Sigmoid colon (tissue), 6 donors: ENCODE measurements at regions not wholly inside any gene's neighbourhood (a gene's known extent, or its start where the extent isn't known, plus 50 kb on each side); places are given as distances from the start of the nearest gene placed in this dataset.

Source experiments
- DNase-seq: peaks from one replicate; pipeline ENCODE4 v3.0.0-alpha.2; 2019
- H3K27ac ChIP-seq, 4 donors: fragments of 200-600 bp; sonication (generic); one replicate each; pipeline ENCODE4 v1.5.1; 2016 to 2019; ENCODE audit warnings: mild to moderate bottlenecking in 1 of 4
- H3K27me3 ChIP-seq, 3 donors: fragments of 200-600 bp; sonication (generic); one replicate each; pipeline ENCODE4 v1.5.1; 2019; ENCODE audit warnings: mild to moderate bottlenecking in 1 of 3
- H3K36me3 ChIP-seq, 4 donors: fragments of 200-600 bp; sonication (generic); one replicate each; pipeline ENCODE4 v1.5.1; 2016 to 2019
- H3K4me1 ChIP-seq, 4 donors: fragments of 200-600 bp; sonication (generic); one replicate each; pipeline ENCODE4 v1.5.1; 2017 to 2019
- H3K4me3 ChIP-seq, 4 donors: fragments of 200-600 bp; sonication (generic); one replicate each; pipeline ENCODE4 v1.5.1; 2017 to 2019; ENCODE audit warnings: mild to moderate bottlenecking in 2 of 4, moderate library complexity in 1 of 4
- H3K9me3 ChIP-seq, 4 donors: fragments of 200-600 bp in 3 of 4; sonication (generic) in 3 of 4; one replicate each; pipeline versions ENCODE4 v1.5.1 to v1.6.1; 2013 to 2019
- EP300 ChIP-seq, 4 donors: sonication (generic); formaldehyde crosslinking; IDR thresholded peaks; one replicate each; pipeline ENCODE4 v1.6.1; 2017; ENCODE audit warnings: antibody characterized with exemption in 4 of 4
- POLR2A ChIP-seq, 2 donors: fragments of 450-650 bp; IDR thresholded peaks; one replicate each; pipeline ENCODE4 v1.6.1; 2016; ENCODE audit warnings: antibody characterized with exemption in 2 of 2, mild to moderate bottlenecking in 2 of 2, moderate library complexity in 2 of 2
- POLR2AphosphoS5 ChIP-seq, 4 donors: sonication (generic); formaldehyde crosslinking; IDR thresholded peaks; one replicate each; pipeline ENCODE4 v1.6.1; 2017; ENCODE audit warnings: antibody characterized with exemption in 4 of 4
- WGBS, 2 donors: extraction: QIAGEN DNeasy Blood & Tissue Kit; methylation state at CpG; one replicate each; pipeline ENCODE4 v1.1.7; 2013; 5-methylcytosine and 5-hydroxymethylcytosine counted together
- intact Hi-C: fragments of 100-400 bp; cut with DNase I; formaldehyde crosslinking; loops from one replicate; pipeline ENCODE4 v1.15.1; 2023
- TF ChIP-seq, protein P1 (sequence below), 4 experiments: fragments of 450-650 bp in 3 of 4; fragments of 200-600 bp in 1 of 4; IDR thresholded peaks; one replicate each; pipeline ENCODE4 v1.5.1; 2016 to 2019; ENCODE audit warnings: antibody characterized with exemption in 4 of 4, mild to moderate bottlenecking in 3 of 4, moderate library complexity in 2 of 4
- donor health status: healthy with polysubstance abuse.
- donor health status: healthy.

DNA sequence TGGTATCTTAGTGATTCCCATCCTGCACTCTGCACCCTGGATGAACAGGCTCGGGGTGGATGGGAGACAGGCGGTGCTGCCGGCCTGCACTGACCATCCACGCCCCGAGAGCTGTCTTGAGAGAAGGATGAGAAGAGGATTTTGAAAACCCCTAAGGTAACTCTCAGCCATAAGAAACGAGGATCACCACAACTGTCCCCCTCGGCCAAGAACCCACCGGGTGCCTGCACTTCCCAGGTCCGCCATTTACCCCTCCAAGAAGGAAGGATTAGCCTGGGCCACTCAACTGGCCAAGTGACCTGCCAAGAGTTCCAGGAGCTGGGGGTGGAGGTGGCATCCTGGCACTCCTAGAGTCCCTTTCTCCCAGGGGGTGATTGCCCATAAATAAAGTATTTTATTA is 302.4 kb upstream of the TNRC6C start:
- peaks cover 0 to 10% (median 0%) of the 10 kb centered on the region in 3 donors for H3K27me3 ChIP-seq
- H3K27ac ChIP-seq, result no peak overlapping the region
- peak; percentile 39 for DNase-seq
- no peak overlapping the region for H3K4me3 ChIP-seq
- peaks cover 0 to 4% (median 2%) of the 10 kb centered on the region in 4 donors for H3K9me3 ChIP-seq
- TF ChIP-seq EP300 (IDR thresholded peaks at IDR 0.05), result no peak
- TF ChIP-seq, protein P1, sequence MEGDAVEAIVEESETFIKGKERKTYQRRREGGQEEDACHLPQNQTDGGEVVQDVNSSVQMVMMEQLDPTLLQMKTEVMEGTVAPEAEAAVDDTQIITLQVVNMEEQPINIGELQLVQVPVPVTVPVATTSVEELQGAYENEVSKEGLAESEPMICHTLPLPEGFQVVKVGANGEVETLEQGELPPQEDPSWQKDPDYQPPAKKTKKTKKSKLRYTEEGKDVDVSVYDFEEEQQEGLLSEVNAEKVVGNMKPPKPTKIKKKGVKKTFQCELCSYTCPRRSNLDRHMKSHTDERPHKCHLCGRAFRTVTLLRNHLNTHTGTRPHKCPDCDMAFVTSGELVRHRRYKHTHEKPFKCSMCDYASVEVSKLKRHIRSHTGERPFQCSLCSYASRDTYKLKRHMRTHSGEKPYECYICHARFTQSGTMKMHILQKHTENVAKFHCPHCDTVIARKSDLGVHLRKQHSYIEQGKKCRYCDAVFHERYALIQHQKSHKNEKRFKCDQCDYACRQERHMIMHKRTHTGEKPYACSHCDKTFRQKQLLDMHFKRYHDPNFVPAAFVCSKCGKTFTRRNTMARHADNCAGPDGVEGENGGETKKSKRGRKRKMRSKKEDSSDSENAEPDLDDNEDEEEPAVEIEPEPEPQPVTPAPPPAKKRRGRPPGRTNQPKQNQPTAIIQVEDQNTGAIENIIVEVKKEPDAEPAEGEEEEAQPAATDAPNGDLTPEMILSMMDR (IDR thresholded peaks at IDR 0.05), result no peak
- TF ChIP-seq POLR2AphosphoS5 (IDR thresholded peaks at IDR 0.05), result no peak
- TF ChIP-seq POLR2A (IDR thresholded peaks at IDR 0.05), result no peak
- intact Hi-C loops, result no loop called here
- WGBS, 2 donors, result 74 to 79% methylated on average over 9 of the region's 9 CpGs
- no peaks in the 10 kb centered on the region for H3K36me3 ChIP-seq
- peaks cover 0 to 8% (median 3%) of the 10 kb centered on the region in 4 donors for H3K4me1 ChIP-seq

DNA sequence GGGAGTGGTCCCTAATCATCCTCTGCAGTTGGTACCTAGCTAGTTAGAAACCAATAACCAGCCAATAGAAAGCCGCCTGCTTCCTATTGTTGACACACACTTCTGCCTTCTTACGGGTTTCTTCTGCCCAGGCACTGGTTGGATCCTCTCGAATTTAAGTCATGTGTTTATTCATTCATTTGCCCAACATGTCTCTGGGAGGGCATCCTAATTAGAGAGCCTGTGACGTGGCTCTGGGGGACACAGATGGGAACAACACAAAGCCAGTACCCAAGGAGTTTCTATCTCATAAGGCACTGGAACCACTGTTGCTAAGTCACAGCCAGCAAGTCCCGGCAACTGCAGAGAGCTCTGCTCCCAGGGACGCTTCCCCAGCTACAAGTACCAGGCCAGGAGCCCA is 300.7 kb upstream of the TNRC6C start:
- intact Hi-C loops, result no loop called here
- no peaks in the 10 kb centered on the region for H3K36me3 ChIP-seq
- peaks cover 0 to 8% (median 3%) of the 10 kb centered on the region in 4 donors for H3K4me1 ChIP-seq
- H3K27me3 ChIP-seq, result peaks cover 0 to 10% (median 0%) of the 10 kb centered on the region in 3 donors
- 65 to 78% methylated on average over 6 of the region's 6 CpGs for WGBS, 2 donors
- TF ChIP-seq POLR2AphosphoS5 (IDR thresholded peaks at IDR 0.05) (no peak), EP300 (IDR thresholded peaks at IDR 0.05) (no peak)
- H3K4me3 ChIP-seq, result no peak overlapping the region
- H3K27ac ChIP-seq, result no peak overlapping the region
- DNase-seq, result no peak
- H3K9me3 ChIP-seq, result peaks cover 0 to 4% (median 2%) of the 10 kb centered on the region in 4 donors

DNA sequence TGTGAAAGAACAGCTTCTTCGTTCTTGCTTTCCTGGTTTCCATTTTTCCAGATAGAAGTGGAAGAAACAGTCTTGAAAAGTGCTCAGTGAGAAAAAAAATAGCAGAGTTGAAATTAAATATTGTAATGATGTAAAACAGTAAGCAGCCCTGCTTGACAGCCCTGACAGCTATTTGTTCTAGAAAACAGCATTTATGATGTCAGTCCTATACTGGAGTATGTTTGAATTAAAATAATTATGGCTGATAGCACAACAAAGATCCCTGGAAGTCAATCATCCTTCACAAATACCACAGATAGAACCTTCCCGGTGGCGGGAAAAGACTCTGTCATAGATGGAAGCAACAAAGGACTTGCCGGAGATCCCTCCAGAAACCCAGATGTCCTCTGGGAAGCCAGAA is 298.0 kb upstream of the TNRC6C start:
- H3K27me3 ChIP-seq, result peaks cover 0 to 4% (median 0%) of the 10 kb centered on the region in 3 donors
- intact Hi-C loops, result no loop called here
- no peaks in the 10 kb centered on the region for H3K36me3 ChIP-seq
- TF ChIP-seq POLR2A (IDR thresholded peaks at IDR 0.05) (no peak), POLR2AphosphoS5 (IDR thresholded peaks at IDR 0.05) (no peak)
- TF ChIP-seq, protein P1 (IDR thresholded peaks at IDR 0.05), result no peak
- no peak overlapping the region for H3K27ac ChIP-seq
- WGBS, 2 donors, result 84 to 93% methylated on average over 4 of the region's 4 CpGs
- DNase-seq, result no peak
- no peak overlapping the region for H3K4me3 ChIP-seq
- H3K4me1 ChIP-seq, result peaks cover 0 to 8% (median 3%) of the 10 kb centered on the region in 4 donors
- peaks cover 0 to 4% (median 2%) of the 10 kb centered on the region in 4 donors for H3K9me3 ChIP-seq

DNA sequence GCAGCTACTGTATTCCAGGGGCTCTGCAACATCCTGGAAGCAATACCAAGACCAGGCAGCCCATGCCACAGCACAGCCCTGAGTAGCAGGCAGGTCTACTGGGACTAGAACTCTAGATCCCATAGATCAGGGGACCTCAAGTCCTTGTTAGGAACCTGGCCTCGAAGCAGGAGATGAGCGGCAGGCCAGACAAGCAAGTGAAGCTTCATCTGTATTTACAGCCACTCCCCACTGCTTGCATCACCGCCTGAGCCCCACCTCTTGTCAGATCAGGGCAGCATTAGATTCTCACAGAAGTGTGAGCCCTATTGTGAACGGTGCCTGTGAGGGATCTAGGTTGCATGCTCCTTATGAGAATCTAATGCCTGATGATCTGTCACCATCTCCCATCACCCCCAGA is 295.7 kb upstream of the TNRC6C start:
- no peaks in the 10 kb centered on the region for H3K36me3 ChIP-seq
- DNase-seq, result peak; percentile 18
- intact Hi-C loops, result no loop called here
- H3K4me1 ChIP-seq, result no peaks in the 10 kb centered on the region
- peaks cover 0 to 4% (median 2%) of the 10 kb centered on the region in 4 donors for H3K9me3 ChIP-seq
- H3K27ac ChIP-seq, result no peak overlapping the region
- TF ChIP-seq POLR2A (IDR thresholded peaks at IDR 0.05), result no peak
- TF ChIP-seq EP300 (IDR thresholded peaks at IDR 0.05), result no peak
- TF ChIP-seq, protein P1 (IDR thresholded peaks at IDR 0.05), result no peak
- TF ChIP-seq POLR2AphosphoS5 (IDR thresholded peaks at IDR 0.05), result no peak
- WGBS, 2 donors, result 84 to 92% methylated on average over 4 of the region's 4 CpGs
- no peaks in the 10 kb centered on the region for H3K27me3 ChIP-seq
- H3K4me3 ChIP-seq, result no peak overlapping the region

DNA sequence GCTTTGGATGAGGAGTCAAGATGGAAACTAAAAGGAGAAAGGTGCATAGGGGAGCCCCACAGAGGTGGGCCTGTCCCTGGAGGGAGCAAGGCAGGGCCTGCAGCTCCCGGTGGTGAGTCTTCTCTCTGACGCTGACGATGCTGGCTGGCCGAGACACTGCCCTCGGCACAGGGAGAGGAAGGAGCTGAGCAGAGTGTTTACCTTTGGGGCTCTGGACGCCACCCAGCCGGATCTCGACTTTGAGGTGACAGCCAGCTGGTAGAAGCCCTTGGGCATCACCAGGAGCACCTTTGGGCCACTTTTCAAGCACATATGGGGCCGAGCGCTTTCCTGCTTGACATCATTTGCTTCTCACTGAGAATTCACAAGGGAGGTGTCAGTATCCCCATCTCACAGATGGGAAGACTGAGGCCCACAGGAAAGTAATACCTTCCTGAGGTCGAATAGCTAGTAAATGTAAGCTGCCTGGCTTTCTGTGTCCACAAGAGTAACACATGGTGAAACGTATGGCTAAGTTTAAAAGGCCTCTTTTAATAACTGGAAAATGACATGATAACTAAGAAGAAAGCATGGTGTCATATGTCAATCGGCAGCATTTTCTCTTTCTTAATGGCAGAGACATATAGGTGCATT is 294.3 kb upstream of the TNRC6C start:
- H3K36me3 ChIP-seq, result no peaks in the 10 kb centered on the region
- H3K9me3 ChIP-seq, result peaks cover 0 to 5% (median 2%) of the 10 kb centered on the region in 4 donors
- peak; percentile 46 for DNase-seq
- no peak overlapping the region for H3K4me3 ChIP-seq
- H3K4me1 ChIP-seq, result no peaks in the 10 kb centered on the region
- intact Hi-C loops, result no loop called here
- WGBS, 2 donors, result 80 to 88% methylated on average over 13 of the region's 13 CpGs
- no peaks in the 10 kb centered on the region for H3K27me3 ChIP-seq
- no peak for TF ChIP-seq EP300 (IDR thresholded peaks at IDR 0.05)
- no peak for TF ChIP-seq POLR2AphosphoS5 (IDR thresholded peaks at IDR 0.05)
- H3K27ac ChIP-seq, result no peak overlapping the region

DNA sequence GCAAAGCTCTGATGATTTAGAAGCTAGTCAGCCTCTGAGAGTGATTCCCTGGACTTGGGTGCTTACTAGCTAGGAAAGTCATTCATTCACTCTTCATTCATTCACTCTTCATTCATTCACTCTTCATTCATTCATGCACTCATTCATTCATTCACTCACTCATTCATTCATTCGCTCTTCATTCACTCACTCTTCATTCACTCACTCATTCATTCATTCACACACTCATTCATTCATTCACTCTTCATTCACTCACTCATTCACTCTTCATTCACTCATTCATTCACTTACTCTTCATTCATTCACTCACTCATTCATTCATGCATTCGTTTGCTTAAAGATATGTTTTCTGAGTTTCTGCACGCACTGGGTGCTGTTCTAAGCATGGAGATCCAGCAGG is 292.7 kb upstream of the TNRC6C start:
- TF ChIP-seq POLR2AphosphoS5 (IDR thresholded peaks at IDR 0.05), result no peak
- no peak for TF ChIP-seq EP300 (IDR thresholded peaks at IDR 0.05)
- TF ChIP-seq, protein P1 (IDR thresholded peaks at IDR 0.05), result no peak
- TF ChIP-seq POLR2A (IDR thresholded peaks at IDR 0.05), result no peak
- WGBS, 2 donors, result 77 to 86% methylated on average over 3 of the region's 3 CpGs
- Histone ChIP-seq H3K4me3 (no peak overlapping the region), H3K27me3 (no peaks in the 10 kb centered on the region), H3K9me3 (peaks cover 0 to 5% (median 2%) of the 10 kb centered on the region in 4 donors), H3K36me3 (no peaks in the 10 kb centered on the region), H3K27ac (no peak overlapping the region), H3K4me1 (no peaks in the 10 kb centered on the region)
- no peak for DNase-seq
- intact Hi-C loops, result no loop called here
